ENCODE measurements at regions not wholly inside any gene's neighbourhood (a gene's known extent, or its start where the extent isn't known, plus 50 kb on each side); places are given as distances from the start of the nearest gene placed in this dataset.
A peak's percentile ranks its signal among the peaks of the same experiment; 100 is the strongest.

DNA sequence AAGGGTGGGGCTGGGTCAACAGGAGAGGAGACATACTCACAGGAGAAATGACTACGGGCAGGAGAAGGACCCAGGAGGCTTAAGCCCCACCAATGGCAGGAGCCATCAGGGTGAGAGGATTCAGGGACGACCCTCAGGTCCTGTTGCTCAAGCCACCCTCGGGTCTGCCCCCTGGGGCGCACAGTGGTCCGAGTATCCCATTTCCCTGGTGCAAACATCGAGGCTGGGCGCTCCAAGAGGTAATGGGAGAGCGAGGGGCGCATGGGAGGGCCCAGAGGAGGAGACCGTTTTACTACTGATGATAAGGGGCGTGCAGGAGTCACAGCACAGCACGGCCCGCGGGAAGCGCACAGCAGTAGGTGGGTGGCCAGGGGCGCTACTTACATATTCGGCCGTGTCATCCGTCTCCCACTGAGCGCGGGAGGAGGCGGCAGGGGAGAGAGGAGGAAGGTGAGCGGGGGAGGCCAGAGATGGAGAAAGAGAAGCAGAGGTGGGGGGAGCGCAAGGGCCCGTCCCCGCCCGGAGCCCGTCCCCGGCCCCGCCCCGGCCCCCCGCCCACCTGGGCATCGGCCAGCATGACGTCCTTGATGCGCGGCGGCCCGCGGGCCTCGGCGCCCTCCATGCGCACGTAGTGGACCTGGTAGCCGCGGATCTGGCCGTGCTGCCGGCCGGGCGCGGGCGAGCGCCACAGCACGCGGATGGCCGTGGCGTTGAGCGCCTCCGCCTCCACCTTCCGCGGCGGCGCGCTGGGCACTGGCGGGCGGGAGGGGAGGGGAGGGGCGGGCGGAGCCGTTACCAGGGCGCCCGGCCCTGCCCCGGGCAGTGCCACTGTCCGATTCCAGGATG, 111.5 kb downstream of the PTPRS start:
- no peak overlapping the region; the same call in 1 of the 2 replicates for H3K27ac ChIP-seq
- TF ChIP-seq, protein P1, sequence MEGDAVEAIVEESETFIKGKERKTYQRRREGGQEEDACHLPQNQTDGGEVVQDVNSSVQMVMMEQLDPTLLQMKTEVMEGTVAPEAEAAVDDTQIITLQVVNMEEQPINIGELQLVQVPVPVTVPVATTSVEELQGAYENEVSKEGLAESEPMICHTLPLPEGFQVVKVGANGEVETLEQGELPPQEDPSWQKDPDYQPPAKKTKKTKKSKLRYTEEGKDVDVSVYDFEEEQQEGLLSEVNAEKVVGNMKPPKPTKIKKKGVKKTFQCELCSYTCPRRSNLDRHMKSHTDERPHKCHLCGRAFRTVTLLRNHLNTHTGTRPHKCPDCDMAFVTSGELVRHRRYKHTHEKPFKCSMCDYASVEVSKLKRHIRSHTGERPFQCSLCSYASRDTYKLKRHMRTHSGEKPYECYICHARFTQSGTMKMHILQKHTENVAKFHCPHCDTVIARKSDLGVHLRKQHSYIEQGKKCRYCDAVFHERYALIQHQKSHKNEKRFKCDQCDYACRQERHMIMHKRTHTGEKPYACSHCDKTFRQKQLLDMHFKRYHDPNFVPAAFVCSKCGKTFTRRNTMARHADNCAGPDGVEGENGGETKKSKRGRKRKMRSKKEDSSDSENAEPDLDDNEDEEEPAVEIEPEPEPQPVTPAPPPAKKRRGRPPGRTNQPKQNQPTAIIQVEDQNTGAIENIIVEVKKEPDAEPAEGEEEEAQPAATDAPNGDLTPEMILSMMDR (conservative IDR thresholded peaks at IDR 0.05): no peak
- TF ChIP-seq ZFX (IDR thresholded peaks at IDR 0.05): no peak

DNA sequence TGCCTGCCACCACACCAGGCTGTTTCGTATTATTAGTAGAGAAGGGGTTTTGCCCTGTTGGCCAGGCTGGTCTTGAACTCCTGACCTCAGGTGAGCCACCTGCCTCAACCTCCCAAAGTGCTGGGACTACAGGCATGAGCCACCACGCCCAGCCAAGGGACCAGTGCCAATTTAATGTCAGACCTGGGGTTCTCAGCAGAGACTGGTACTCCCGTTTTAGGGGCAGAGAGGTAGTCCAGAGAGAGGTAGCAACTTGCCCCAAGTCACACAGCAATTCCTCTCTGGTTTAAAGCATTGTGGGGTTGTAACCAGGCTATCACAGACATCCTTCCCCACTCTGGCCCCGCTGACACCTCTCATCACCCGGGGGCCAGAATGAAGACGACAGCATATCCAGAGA, 112.1 kb downstream of the PTPRS start:
- TF ChIP-seq, protein P1 (conservative IDR thresholded peaks at IDR 0.05): no peak
- no peak for TF ChIP-seq ZFX (IDR thresholded peaks at IDR 0.05)
- H3K27ac ChIP-seq: no peak overlapping the region; the same call in 1 of the 2 replicates

DNA sequence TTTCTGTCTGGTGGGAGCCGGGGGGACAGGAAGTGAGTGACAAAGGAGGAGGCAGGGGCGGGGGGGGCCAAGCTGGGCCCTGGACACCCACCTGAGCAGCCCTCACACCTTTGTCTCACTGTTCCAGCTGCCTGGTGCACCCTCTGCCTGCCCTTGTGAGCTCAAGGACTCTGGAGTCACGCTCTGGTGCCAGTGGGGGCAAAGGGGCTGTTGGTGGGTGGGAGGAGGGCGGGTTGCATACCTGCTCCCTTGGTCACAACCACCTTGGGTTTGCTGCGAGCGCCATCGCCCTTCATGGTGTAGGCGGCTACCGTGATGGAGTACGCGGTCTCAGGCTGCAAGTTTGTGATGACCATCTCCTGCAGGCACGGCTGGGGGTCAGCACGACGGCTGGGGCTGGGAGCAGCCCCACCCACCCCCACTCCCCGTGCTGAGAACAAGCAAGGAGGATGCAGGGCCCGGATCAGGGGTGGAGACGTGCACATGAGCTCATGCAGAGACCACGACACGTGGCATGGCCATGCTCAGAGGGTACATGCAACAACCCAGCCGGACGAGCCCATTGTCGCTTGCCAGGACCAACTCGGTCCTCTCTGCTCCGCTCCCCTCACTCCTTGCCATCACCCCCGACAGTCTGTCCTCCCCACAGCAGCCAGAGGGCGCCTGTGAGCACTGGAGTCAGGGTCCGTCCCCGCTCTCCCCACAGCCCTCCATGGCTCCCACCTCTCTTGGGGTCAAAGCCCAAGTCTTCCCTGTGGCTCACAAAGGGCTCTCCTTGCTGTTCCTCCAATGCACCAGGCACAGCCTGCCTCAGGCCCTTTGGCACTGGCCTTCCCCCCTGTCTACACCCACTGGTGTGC, 114.9 kb downstream of the PTPRS start:
- no peak overlapping the region for H3K27ac ChIP-seq
- no peak for TF ChIP-seq ZFX (IDR thresholded peaks at IDR 0.05)
- TF ChIP-seq, protein P1 (conservative IDR thresholded peaks at IDR 0.05): peak; percentile 64

DNA sequence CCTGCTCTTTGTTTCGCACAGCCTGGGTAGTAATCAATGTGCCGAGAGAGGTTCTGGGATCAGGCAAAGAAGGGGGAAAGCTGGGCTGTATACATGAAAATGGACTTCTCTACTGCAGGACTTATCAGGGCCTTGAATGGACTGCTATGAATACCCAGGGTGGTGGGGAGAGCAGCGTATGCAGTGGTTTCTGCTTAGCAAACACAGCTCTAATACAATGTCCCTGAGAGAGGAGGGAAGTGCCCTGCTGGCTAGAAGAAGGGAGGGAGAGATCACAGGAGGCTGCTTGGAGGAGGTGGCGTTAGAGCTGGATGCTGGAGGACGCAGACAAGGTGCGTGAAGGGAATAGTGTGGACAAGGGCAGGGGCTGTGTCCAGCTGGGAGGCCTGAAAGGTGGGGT, 116.1 kb downstream of the PTPRS start:
- TF ChIP-seq ZFX (IDR thresholded peaks at IDR 0.05): no peak
- TF ChIP-seq, protein P1 (conservative IDR thresholded peaks at IDR 0.05): no peak
- H3K27ac ChIP-seq: no peak overlapping the region

DNA sequence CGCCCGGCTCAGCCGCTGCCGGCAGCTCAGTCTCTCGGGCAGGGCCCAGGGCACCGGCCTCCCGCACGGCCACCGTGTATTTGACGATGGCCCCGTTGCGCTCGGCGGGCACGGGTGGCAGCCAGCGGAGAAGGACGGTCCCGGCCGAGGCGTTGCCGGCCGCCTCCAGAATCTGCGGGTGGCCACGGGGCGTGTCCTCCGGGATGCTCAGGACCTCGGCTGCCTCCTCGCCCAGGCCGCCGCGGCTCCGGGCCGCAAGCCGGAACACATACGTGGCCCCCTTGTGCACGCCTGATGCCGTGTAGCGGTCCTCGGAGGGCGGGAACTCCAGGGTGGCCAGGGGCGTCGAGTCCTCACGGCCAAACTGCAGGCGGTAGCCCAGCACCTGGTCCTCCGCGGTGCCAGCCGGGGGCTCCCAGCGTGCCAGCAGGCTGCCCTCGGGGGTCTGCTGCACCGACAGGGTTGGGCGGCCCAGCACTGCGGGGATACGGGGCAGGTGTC, 117.7 kb downstream of the PTPRS start:
- TF ChIP-seq, protein P1 (conservative IDR thresholded peaks at IDR 0.05): no peak
- no peak for TF ChIP-seq ZFX (IDR thresholded peaks at IDR 0.05)
- H3K27ac ChIP-seq: no peak overlapping the region

DNA sequence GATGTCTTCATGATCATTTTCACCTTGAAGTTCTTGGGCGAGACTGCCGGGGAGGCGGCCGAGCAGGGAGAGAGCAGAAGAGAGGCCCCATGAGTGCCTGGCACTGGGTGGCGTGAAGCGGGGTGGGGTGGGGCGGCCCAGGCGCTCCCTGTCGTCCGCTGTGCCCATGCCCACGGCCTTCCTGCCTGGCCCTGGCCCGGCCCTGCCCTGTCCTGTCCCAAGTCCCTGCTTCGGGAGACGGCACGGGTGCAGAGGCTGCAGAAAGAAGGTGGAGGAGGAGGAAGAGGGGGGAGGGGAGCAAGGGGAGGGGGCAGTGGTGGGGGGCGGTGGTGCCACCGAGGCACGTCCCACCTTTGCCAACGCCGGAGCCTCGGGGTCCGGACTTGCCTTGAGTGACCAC, 118.4 kb downstream of the PTPRS start:
- TF ChIP-seq ZFX (IDR thresholded peaks at IDR 0.05): no peak
- TF ChIP-seq, protein P1 (conservative IDR thresholded peaks at IDR 0.05): no peak
- H3K27ac ChIP-seq: no peak overlapping the region

DNA sequence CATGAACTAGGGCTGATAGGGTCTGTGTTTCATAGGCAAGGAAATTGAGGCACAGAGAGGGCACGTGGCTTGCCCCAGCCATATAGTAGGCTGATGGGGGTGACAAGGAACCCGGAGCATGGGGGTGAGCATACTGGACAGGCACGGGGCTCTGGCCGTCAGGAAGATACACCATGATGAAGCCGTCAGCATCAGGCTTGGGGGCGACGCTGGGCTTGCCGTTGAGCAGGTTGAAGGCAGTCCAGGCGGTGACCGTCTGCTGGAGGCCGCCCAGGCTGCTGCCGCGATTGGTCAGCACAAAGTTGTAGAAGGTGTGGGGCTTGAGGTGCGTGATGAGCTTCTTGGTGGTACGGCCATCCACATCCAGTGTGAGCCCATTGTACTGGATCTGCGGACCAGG, 119.7 kb downstream of the PTPRS start:
- no peak overlapping the region for H3K27ac ChIP-seq

More for the DNA sequence above, 119.7 kb downstream of the PTPRS start:
- TF ChIP-seq ZFX (IDR thresholded peaks at IDR 0.05): no peak
- TF ChIP-seq, protein P1 (conservative IDR thresholded peaks at IDR 0.05): no peak

Measured in C4-2B (cell line).